ENCODE measurements at regions not wholly inside any gene's neighbourhood (a gene's known extent, or its start where the extent isn't known, plus 50 kb on each side); places are given as distances from the start of the nearest gene placed in this dataset.

DNA sequence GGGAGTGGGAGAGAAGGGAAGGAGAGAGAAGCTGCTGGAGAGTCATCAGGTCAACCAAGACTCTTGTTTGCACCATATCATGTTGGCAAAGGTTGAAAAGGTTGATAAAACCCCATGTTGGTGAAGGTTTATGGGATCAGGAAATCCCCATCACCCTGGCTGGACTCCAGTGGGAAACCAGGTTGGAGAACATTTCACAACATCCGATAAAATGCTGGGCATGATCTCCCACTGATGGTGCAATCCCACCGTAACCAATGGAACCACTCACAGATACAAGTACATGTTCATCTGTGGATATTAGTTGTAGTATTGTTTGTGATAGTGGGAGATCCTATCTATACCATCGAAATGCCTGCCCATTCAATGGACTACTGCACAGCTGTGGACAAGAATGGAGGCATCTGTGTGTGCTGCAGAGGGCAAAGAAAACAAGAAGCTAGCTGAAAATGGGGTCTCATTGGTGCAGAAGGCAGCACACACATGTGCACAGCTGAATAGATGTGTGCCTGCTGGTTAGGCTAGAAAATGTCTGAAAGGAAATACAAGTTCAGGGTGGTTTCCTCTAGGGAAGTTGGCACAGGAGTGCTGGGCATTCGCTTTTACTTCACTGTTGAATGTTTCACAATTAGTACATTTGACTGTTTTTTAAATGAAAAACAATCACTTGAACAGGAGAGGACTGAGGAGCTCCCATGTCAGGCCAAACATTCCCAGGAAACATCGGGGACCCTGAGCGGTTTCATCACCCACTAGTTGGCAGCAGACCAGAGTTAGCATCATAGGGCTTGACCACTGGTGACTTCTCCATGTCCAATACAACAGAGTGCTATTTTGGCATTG, 80.4 kb upstream of the MGMT start:
- H3K36me3 ChIP-seq (ENCODE audit: insufficient read depth, low read length), result no peaks in the 10 kb centered on the region
- no peak overlapping the region for H3K9ac ChIP-seq (ENCODE audit: low read depth, low read length)
- no peak overlapping the region for H3K4me2 ChIP-seq (ENCODE audit: low read length)
- H3K27me3 ChIP-seq (ENCODE audit: control insufficient read depth, insufficient read depth, low read length), result no peaks in the 10 kb centered on the region
- H3K9me3 ChIP-seq (replicated peaks; ENCODE audit: low read length), result peaks cover 7% of the 10 kb centered on the region
- no peaks in the 10 kb centered on the region for H3K4me1 ChIP-seq (ENCODE audit: control insufficient read depth, insufficient read depth, low read length)
- no peak overlapping the region for H3K4me3 ChIP-seq (ENCODE audit: low read length)

DNA sequence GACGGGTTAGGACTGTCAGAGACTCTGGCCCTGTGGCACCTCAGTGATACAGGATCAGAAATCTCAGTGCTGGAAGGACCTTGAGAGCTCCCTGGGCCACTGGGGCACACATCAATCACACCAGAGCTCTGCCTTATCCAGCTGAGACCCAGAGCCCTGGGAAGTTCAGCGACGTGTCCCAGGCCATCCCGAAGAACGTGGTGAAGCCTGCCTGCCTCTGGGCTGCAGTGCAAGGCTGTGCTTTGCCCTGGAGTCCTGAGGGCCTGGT, 79.8 kb upstream of the MGMT start:
- Histone ChIP-seq H3K36me3 (ENCODE audit: insufficient read depth, low read length) (no peaks in the 10 kb centered on the region), H3K4me1 (ENCODE audit: control insufficient read depth, insufficient read depth, low read length) (no peaks in the 10 kb centered on the region), H3K4me2 (ENCODE audit: low read length) (no peak overlapping the region), H3K9ac (ENCODE audit: low read depth, low read length) (no peak overlapping the region), H3K27me3 (ENCODE audit: control insufficient read depth, insufficient read depth, low read length) (no peaks in the 10 kb centered on the region), H3K9me3 (replicated peaks; ENCODE audit: low read length) (peaks cover 7% of the 10 kb centered on the region), H3K4me3 (ENCODE audit: low read length) (no peak overlapping the region)

DNA sequence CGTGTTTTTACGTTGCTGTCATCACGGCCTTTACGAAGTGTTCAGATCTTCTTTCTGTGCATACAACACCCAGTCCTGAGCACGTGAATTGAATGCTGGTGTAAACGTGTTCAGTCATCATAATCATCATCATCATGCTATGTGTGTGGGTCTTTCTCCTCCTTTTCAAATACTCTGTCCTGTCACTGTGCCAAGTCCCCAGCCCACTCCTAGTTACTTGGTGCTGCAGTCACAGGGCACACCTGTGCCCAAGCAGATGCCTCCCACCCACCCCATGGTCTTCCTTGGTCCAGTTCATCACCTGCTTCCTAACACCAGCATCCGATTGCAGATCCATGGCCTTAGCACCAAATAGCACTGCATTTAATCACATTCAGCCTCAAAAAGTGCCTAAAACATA, 78.6 kb upstream of the MGMT start:
- H3K4me2 ChIP-seq (ENCODE audit: low read length), result no peak overlapping the region
- no peak overlapping the region for H3K4me3 ChIP-seq (ENCODE audit: low read length)
- no peaks in the 10 kb centered on the region for H3K27me3 ChIP-seq (ENCODE audit: control insufficient read depth, insufficient read depth, low read length)
- H3K9me3 ChIP-seq (replicated peaks; ENCODE audit: low read length), result peaks cover 7% of the 10 kb centered on the region
- no peaks in the 10 kb centered on the region for H3K4me1 ChIP-seq (ENCODE audit: control insufficient read depth, insufficient read depth, low read length)
- H3K9ac ChIP-seq (ENCODE audit: low read depth, low read length), result no peak overlapping the region
- H3K36me3 ChIP-seq (ENCODE audit: insufficient read depth, low read length), result no peaks in the 10 kb centered on the region

DNA sequence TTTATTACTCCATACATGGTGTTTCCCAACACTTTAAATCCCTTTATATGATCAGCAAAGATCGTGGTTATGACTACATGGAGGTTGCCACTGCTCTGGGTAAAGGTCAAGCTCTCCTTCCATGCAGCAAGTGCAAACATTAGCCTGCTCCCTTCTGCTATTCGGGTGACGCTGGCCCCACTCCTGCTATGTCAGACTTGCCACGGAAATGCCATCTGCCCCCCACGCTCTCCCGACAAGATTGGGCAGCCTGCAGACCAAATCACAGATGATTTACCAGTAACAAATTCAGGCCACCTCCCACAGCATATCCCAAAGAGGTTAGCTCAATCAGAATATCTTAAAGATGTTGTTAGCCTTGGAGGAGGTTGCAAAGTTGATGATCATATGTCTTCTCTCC, 77.8 kb upstream of the MGMT start:
- Histone ChIP-seq H3K36me3 (ENCODE audit: insufficient read depth, low read length) (no peaks in the 10 kb centered on the region), H3K27me3 (ENCODE audit: control insufficient read depth, insufficient read depth, low read length) (no peaks in the 10 kb centered on the region), H3K4me3 (ENCODE audit: low read length) (no peak overlapping the region), H3K9me3 (replicated peaks; ENCODE audit: low read length) (peaks cover 4% of the 10 kb centered on the region), H3K4me1 (ENCODE audit: control insufficient read depth, insufficient read depth, low read length) (no peaks in the 10 kb centered on the region), H3K9ac (ENCODE audit: low read depth, low read length) (no peak overlapping the region), H3K4me2 (ENCODE audit: low read length) (no peak overlapping the region)

DNA sequence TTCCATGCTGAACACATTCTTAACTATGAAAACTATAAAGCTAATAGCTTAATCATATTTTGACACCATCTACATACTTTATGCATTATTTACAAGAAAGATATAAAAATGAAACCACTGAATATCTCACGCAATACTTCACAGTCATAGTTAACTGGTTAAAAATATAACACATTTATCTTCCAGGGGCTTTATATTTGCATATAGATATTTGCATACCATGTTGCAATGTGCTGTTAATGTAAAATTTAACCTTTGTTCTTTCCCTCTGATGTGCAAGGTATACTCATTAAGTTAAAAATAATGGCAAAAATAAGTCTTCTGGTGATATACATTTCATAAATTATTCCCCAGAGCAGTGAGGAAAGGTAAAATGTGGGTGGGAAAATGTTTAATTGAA, 76.9 kb upstream of the MGMT start:
- Histone ChIP-seq H3K36me3 (ENCODE audit: insufficient read depth, low read length) (no peaks in the 10 kb centered on the region), H3K4me1 (ENCODE audit: control insufficient read depth, insufficient read depth, low read length) (no peaks in the 10 kb centered on the region), H3K9ac (ENCODE audit: low read depth, low read length) (no peak overlapping the region), H3K4me3 (ENCODE audit: low read length) (no peak overlapping the region), H3K4me2 (ENCODE audit: low read length) (no peak overlapping the region), H3K27me3 (ENCODE audit: control insufficient read depth, insufficient read depth, low read length) (no peaks in the 10 kb centered on the region), H3K9me3 (replicated peaks; ENCODE audit: low read length) (peaks cover 4% of the 10 kb centered on the region)

DNA sequence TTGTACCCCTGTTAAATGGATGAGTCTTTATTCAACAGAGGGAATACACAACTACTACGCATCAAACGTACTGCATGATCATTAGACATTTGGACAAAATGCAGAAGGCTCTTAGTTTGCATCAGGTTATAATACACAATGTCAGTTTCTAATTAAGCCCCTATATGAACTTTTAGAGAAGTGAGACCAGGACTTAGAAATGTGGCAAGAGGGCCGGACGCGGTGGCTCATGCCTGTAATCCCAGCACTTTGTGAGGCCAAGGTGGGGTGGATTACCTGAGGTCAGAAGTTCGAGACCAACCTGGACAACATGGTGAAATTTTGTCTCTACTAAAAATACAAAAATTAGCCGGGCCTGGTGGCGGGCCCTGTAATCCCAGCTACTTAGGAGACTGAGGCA, 76.3 kb upstream of the MGMT start:
- no peaks in the 10 kb centered on the region for H3K27me3 ChIP-seq (ENCODE audit: control insufficient read depth, insufficient read depth, low read length)
- no peak overlapping the region for H3K4me3 ChIP-seq (ENCODE audit: low read length)
- H3K9me3 ChIP-seq (replicated peaks; ENCODE audit: low read length), result peaks cover 4% of the 10 kb centered on the region
- H3K4me2 ChIP-seq (ENCODE audit: low read length), result no peak overlapping the region
- no peak overlapping the region for H3K9ac ChIP-seq (ENCODE audit: low read depth, low read length)
- H3K4me1 ChIP-seq (ENCODE audit: control insufficient read depth, insufficient read depth, low read length), result no peaks in the 10 kb centered on the region
- no peaks in the 10 kb centered on the region for H3K36me3 ChIP-seq (ENCODE audit: insufficient read depth, low read length)

DNA sequence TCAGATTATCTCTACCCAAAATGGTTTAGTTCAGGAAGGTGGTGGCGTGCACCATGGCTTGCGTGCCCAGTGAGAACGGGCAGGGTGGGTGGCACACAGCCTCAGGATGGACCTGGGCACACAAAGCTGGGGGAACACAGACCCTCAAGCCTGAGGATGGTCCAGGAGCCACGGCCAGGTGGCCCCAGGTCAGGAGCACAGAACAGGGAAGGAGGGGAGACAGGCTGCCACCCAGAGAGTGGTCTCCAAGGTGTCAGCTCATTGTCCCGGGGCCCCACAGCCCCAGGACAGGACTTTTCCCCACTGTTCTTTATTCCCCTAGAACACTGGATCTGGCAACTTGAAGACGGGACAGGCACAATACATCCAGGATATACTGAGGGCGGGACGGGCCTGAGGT, 75.6 kb upstream of the MGMT start:
- H3K4me2 ChIP-seq (ENCODE audit: low read length), result no peak overlapping the region
- no peak overlapping the region for H3K9ac ChIP-seq (ENCODE audit: low read depth, low read length)
- no peak overlapping the region for H3K4me3 ChIP-seq (ENCODE audit: low read length)
- no peaks in the 10 kb centered on the region for H3K27me3 ChIP-seq (ENCODE audit: control insufficient read depth, insufficient read depth, low read length)
- no peaks in the 10 kb centered on the region for H3K4me1 ChIP-seq (ENCODE audit: control insufficient read depth, insufficient read depth, low read length)
- H3K36me3 ChIP-seq (ENCODE audit: insufficient read depth, low read length), result no peaks in the 10 kb centered on the region
- H3K9me3 ChIP-seq (replicated peaks; ENCODE audit: low read length), result peaks cover 4% of the 10 kb centered on the region

DNA sequence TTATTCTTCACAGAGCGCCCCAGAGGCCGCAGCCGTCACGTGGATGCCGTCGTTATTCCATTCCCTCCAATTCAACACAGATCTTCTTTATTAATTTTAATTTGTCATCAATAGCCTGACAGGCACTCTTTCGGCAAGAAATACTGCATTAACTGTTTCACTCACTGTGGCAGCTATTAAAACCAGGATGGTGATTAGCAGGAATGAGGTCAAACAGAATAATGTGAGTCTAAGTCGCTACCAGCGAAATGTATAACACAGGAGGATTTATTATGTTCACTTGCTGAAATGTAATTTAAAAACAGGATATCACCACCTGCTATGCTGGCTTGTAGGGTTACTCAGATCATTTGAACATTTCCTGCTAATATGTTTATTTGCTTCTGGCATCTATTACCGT, 74.2 kb upstream of the MGMT start:
- no peaks in the 10 kb centered on the region for H3K27me3 ChIP-seq (ENCODE audit: control insufficient read depth, insufficient read depth, low read length)
- no peak overlapping the region for H3K4me3 ChIP-seq (ENCODE audit: low read length)
- no peaks in the 10 kb centered on the region for H3K4me1 ChIP-seq (ENCODE audit: control insufficient read depth, insufficient read depth, low read length)
- peaks cover 4% of the 10 kb centered on the region for H3K9me3 ChIP-seq (replicated peaks; ENCODE audit: low read length)
- H3K36me3 ChIP-seq (ENCODE audit: insufficient read depth, low read length), result no peaks in the 10 kb centered on the region
- H3K9ac ChIP-seq (ENCODE audit: low read depth, low read length), result no peak overlapping the region
- H3K4me2 ChIP-seq (ENCODE audit: low read length), result no peak overlapping the region

- Histone ChIP-seq H3K4me3 (ENCODE audit: low read length) (no peak overlapping the region), H3K4me1 (ENCODE audit: control insufficient read depth, insufficient read depth, low read length) (no peaks in the 10 kb centered on the region), H3K4me2 (ENCODE audit: low read length) (no peak overlapping the region), H3K36me3 (ENCODE audit: insufficient read depth, low read length) (no peaks in the 10 kb centered on the region), H3K27me3 (ENCODE audit: control insufficient read depth, insufficient read depth, low read length) (no peaks in the 10 kb centered on the region), H3K9ac (ENCODE audit: low read depth, low read length) (no peak overlapping the region), H3K9me3 (replicated peaks; ENCODE audit: low read length) (peaks cover 4% of the 10 kb centered on the region)
Observed at GRCh38 chr10:129393812-129394211, 73.2 kb upstream of the MGMT start.

- no peak overlapping the region for H3K4me3 ChIP-seq (ENCODE audit: low read length)
- no peak overlapping the region for H3K9ac ChIP-seq (ENCODE audit: low read depth, low read length)
- no peaks in the 10 kb centered on the region for H3K36me3 ChIP-seq (ENCODE audit: insufficient read depth, low read length)
- H3K4me1 ChIP-seq (ENCODE audit: control insufficient read depth, insufficient read depth, low read length), result no peaks in the 10 kb centered on the region
- no peaks in the 10 kb centered on the region for H3K9me3 ChIP-seq (replicated peaks; ENCODE audit: low read length)
- H3K27me3 ChIP-seq (ENCODE audit: control insufficient read depth, insufficient read depth, low read length), result no peaks in the 10 kb centered on the region
- no peak overlapping the region for H3K4me2 ChIP-seq (ENCODE audit: low read length)
Observed at GRCh38 chr10:129394518-129395328, 72.3 kb upstream of the MGMT start.

GRCh38 chr10:129396021-129396722, 70.9 kb upstream of the MGMT start:
- no peak overlapping the region for H3K4me2 ChIP-seq (ENCODE audit: low read length)
- H3K4me3 ChIP-seq (ENCODE audit: low read length), result no peak overlapping the region
- no peaks in the 10 kb centered on the region for H3K9me3 ChIP-seq (replicated peaks; ENCODE audit: low read length)

More at GRCh38 chr10:129396021-129396722, 70.9 kb upstream of the MGMT start:
- H3K27me3 ChIP-seq (ENCODE audit: control insufficient read depth, insufficient read depth, low read length), result no peaks in the 10 kb centered on the region
- H3K4me1 ChIP-seq (ENCODE audit: control insufficient read depth, insufficient read depth, low read length), result no peaks in the 10 kb centered on the region
- no peak overlapping the region for H3K9ac ChIP-seq (ENCODE audit: low read depth, low read length)
- H3K36me3 ChIP-seq (ENCODE audit: insufficient read depth, low read length), result no peaks in the 10 kb centered on the region
